ENCODE measurements at regions not wholly inside any gene's neighbourhood (a gene's known extent, or its start where the extent isn't known, plus 50 kb on each side); places are given as distances from the start of the nearest gene placed in this dataset.

GRCh38 chr4:81946996-81947395 is 426.8 kb downstream of the HNRNPD start:
- TF ChIP-seq CTCF (IDR thresholded peaks at IDR 0.05; ENCODE audit: low read length), result no peak
- no peak for TF ChIP-seq EZH2 (IDR thresholded peaks at IDR 0.05; ENCODE audit: borderline replicate concordance, low read length)

Data from OCI-LY1 (cell line).